ENCODE measurements at regions not wholly inside any gene's neighbourhood (a gene's known extent, or its start where the extent isn't known, plus 50 kb on each side); places are given as distances from the start of the nearest gene placed in this dataset.
A peak's percentile ranks its signal among the peaks of the same experiment; 100 is the strongest.

- Histone ChIP-seq H4K5ac (ENCODE audit: low read depth, low read length) (no peak overlapping the region), H2AFZ (replicated peaks; ENCODE audit: low read length, poor library complexity) (no peak overlapping the region), H2AK5ac (ENCODE audit: low read depth, low read length) (peak overlapping the region; percentile 84), H4K91ac (ENCODE audit: insufficient read depth, low read depth, low read length) (peak overlapping the region; percentile 11; the same call in 1 of the 2 replicates), H3K27ac (ENCODE audit: insufficient read depth, low read length) (no peak overlapping the region), H3K4me2 (ENCODE audit: low read depth, low read length) (no peak overlapping the region), H3K56ac (ENCODE audit: extremely low read depth, insufficient read depth, low read length) (no peak overlapping the region), H2BK120ac (ENCODE audit: low read depth, low read length) (peak overlapping the region; percentile 20), H3K9ac (ENCODE audit: low read depth, low read length) (no peak overlapping the region), H4K8ac (ENCODE audit: low read depth in 2 of 2, low read length in 2 of 2) (0 out of 4 replicates have a peak overlapping the region, but pooled peaks of 1 of the 2 experiments have one; percentile 40), H2BK20ac (ENCODE audit: low read depth, low read length) (no peak overlapping the region), H3K4me1 (ENCODE audit: control insufficient read depth, insufficient read depth, low read length) (peaks cover 2% of the 10 kb centered on the region; the same call in 1 of the 2 replicates), H3K4ac (ENCODE audit: low read depth, low read length) (0 out of 2 replicates have a peak overlapping the region, but pooled peaks have one; percentile 20), H3K18ac (ENCODE audit: low read depth, low read length) (no peak overlapping the region), H3K9me1 (ENCODE audit: insufficient read depth, low read length) (peaks cover 11% of the 10 kb centered on the region), H3K79me1 (ENCODE audit: low read depth in 1 of 2, low read length in 2 of 2) (no peaks in the 10 kb centered on the region), H3K9me3 (ENCODE audit: control insufficient read depth, insufficient read depth, low read length) (no peaks in the 10 kb centered on the region), H2BK5ac (ENCODE audit: low read depth, low read length, poor library complexity, severe bottlenecking) (peak overlapping the region; percentile 5), H3K23ac (ENCODE audit: low read depth, low read length) (no peak overlapping the region; the same call in 1 of the 2 replicates), H3K36me3 (ENCODE audit: control insufficient read depth, insufficient read depth, low read length) (no peaks in the 10 kb centered on the region), H2BK15ac (ENCODE audit: low read depth, low read length) (peak overlapping the region; percentile 78; the same call in 2 of the 3 replicates), H4K20me1 (ENCODE audit: insufficient read depth, low read length) (peaks cover 3% of the 10 kb centered on the region; the same call in 1 of the 2 replicates), H2AK9ac (replicated peaks; ENCODE audit: low read depth, low read length, poor library complexity) (no peak overlapping the region), H3K27me3 (ENCODE audit: control insufficient read depth, insufficient read depth, low read length) (no peaks in the 10 kb centered on the region), H3K4me3 (ENCODE audit: insufficient read depth, low read depth, low read length) (no peak overlapping the region), H3K14ac (replicated peaks; ENCODE audit: low read depth, low read length) (peak overlapping the region; percentile 19; the same call in 1 of the 2 replicates)
- DNase-seq = no peak
- in situ Hi-C loops (cut with MboI; ENCODE audit: low sequenced_read_pairs) (loop anchor here (25.0 kb wide), 2 partner anchors 119 to 319 kb away; no protein-coding TSS in a partner anchor), intact Hi-C loops (cut with micrococcal nuclease) (loop anchor here (10.0 kb wide), 1 partner anchor 697 kb away; no protein-coding TSS in a partner anchor), dilution Hi-C loops (cut with HindIII; ENCODE audit: low sequenced_read_pairs, unreplicated experiment) (no loop called here)
- ChIA-PET CTCF (no interaction called here), POLR2A (ENCODE audit: unreplicated experiment) (no interaction called here)
- TF ChIP-seq MAZ (IDR thresholded peaks at IDR 0.05; ENCODE audit: borderline replicate concordance, low read depth, low read length) (no peak), CEBPB (IDR thresholded peaks at IDR 0.05; ENCODE audit: low read depth, low read length) (no peak)
- no peak for ATAC-seq (ENCODE audit: low read depth)
- BruUV-seq (replicated peaks) = no TSS peak
- 100% methylated on average over 1 of the region's 7 CpGs; no CpG with 5 or more reads in 1 of the 2 experiments for WGBS, 2 experiments (ENCODE audit: extremely low coverage in 2 of 2, insufficient read length in 1 of 2)
Observed at GRCh38 chr15:85281293-85281882, 99.0 kb upstream of the AKAP13 start.

Data from IMR-90 (cell line).